GM13977 (cell line): ENCODE measurements at regions not wholly inside any gene's neighbourhood (a gene's known extent, or its start where the extent isn't known, plus 50 kb on each side); places are given as distances from the start of the nearest gene placed in this dataset.

Source experiments
- DNase-seq: peaks from one replicate; pipeline ENCODE4 v3.0.0; 2012; ENCODE audit warnings: low spot score
- in situ Hi-C: fragments of 300-500 bp; cut with MboI; formaldehyde crosslinking; loops from one replicate; pipeline ENCODE4 v1.12.0; 2022; ENCODE audit warnings: low sequenced_read_pairs, low pct_unique_long_range_greater_than_20kb, mixed read lengths, inconsistent platforms; ENCODE audit not compliant: unreplicated experiment
- TF ChIP-seq, protein P1 (sequence below): IDR thresholded peaks from 2 replicates; pipeline ENCODE4 v1.5.1; 2012; ENCODE audit warnings: mild to moderate bottlenecking, control low read depth; ENCODE audit not compliant: insufficient read depth; ENCODE audit errors: extremely low read depth, missing control alignments

DNA sequence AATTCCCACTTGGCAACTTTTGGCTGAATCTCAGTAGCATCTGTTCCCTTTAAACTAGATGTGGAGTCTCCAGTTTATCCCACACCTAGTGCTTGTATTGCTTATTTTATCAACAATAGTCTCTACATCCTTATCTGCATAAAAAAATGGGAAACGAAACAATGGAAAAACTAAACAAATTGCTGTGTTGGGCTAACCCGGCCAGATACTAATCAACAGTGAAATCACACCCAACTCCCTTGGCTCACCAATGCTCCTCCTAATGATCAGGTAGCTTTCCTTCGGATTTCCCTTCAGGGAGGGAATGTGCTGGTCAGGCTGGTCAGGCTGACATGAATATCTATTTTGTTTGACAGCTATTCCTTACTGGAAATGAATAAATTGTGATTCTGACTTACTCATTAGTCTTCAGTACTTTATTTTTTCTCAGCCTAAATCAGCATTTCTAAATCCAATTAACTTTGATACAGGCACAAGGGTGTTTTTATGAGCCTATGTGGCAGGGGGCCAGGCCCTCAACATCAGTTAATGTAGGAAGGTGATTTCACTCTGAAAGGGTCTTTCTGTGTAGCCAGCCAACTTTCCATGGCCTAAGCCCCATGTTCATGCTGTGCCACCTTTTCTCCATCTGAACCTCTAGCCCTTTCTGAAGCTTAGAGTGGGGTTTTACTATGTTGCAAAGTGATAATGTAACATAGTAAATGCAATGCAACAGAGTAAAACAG is 170.5 kb upstream of the NPSR1 start:
- DNase-seq, result no peak
- in situ Hi-C loops, result no loop called here
- TF ChIP-seq, protein P1, sequence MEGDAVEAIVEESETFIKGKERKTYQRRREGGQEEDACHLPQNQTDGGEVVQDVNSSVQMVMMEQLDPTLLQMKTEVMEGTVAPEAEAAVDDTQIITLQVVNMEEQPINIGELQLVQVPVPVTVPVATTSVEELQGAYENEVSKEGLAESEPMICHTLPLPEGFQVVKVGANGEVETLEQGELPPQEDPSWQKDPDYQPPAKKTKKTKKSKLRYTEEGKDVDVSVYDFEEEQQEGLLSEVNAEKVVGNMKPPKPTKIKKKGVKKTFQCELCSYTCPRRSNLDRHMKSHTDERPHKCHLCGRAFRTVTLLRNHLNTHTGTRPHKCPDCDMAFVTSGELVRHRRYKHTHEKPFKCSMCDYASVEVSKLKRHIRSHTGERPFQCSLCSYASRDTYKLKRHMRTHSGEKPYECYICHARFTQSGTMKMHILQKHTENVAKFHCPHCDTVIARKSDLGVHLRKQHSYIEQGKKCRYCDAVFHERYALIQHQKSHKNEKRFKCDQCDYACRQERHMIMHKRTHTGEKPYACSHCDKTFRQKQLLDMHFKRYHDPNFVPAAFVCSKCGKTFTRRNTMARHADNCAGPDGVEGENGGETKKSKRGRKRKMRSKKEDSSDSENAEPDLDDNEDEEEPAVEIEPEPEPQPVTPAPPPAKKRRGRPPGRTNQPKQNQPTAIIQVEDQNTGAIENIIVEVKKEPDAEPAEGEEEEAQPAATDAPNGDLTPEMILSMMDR, result no peak

DNA sequence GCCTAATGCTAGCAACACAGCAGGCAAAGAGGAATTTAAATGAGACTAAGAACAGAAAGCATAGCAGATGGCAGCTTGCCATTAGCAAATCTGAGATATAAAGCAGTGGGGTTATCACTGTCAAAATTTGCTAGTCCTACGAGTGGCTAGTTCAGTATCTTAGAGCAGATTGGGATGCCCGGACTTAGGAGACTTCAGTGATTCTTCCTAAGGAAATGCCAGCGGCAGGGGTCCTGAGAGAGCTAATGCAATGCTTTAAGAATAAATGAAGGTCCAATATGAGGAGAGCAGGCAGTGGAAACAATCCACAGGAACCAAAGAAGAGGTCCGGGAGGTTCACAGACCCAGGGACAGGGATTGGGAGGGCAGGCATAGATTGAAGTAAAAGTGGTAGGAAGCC is 169.3 kb upstream of the NPSR1 start:
- TF ChIP-seq, protein P1, result no peak
- DNase-seq, result no peak
- in situ Hi-C loops, result no loop called here

GRCh38 chr7:34491899-34492298 is 166.1 kb upstream of the NPSR1 start:
- DNase-seq, result no peak
- TF ChIP-seq, protein P1, result no peak
- in situ Hi-C loops, result no loop called here

DNA sequence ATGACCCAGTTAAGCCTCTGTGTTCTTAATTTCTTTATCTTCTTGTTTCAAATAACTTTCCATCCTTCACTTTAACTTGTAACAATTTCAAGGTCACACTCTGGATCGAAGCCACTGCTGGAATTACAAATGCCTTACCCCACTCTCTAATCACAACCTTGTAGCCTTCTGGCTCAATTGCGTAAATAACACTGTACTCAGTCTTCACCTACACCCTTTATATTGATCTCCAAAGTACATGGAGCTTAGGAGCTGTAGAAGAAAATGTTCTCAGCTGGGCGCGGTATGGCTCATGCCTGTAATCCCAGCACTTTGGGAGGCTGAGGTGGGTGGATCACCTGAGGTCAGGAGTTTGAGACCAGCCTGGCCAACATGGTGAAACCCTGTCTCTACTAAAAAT is 164.3 kb upstream of the NPSR1 start:
- in situ Hi-C loops, result no loop called here
- DNase-seq, result no peak
- TF ChIP-seq, protein P1, result no peak

DNA sequence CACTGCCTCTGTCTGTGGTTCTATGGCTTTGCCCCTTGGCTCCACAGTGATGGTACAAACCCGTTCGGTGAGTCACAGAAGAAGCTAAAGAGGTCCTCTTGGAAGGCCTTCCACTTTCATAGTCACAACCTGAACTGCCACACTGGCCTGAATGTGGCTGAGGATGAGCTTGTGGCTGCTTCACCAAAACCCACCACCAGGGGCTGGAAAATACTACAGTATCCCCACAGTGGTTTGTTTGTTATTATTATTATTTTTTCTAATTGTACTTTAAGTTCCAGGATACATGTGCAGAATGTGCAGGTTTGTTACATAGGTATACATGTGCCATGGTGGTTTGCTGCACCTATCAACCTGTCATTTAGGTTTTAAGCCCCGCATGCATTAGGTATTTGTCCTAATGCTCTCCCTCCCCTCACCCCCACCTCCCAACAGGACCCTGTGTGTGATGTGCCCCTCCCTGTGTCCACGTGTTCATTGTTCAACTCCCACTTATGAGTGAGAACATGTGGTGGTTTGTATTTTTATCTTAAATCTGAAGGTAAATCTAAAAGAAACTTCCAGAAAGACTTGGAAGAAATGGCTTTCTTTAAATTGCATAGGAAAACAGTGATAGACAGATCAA is 160.8 kb upstream of the NPSR1 start:
- in situ Hi-C loops, result no loop called here
- TF ChIP-seq, protein P1, result peak; percentile 12
- no peak for DNase-seq

DNA sequence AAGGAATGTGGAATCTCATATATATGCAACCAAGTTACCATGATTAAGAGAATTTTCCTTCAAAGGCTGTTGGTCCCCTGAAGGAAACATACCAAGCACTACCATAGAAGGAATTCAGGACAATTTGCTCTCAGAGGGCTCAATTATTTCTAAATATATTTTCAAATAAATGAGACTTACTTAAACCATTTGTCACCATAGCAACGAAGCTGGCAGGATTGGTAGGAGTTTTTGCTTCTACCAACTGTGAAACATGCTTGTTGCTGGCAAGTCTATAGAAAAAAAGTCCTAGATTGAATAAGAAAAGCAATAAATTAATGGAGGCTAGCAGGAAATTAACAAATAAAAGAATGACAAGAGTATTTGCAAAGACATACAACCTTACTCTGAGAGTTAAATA is 156.9 kb upstream of the NPSR1 start:
- TF ChIP-seq, protein P1, result no peak
- DNase-seq, result no peak
- in situ Hi-C loops, result no loop called here
